GM18951 (cell line): ENCODE measurements at regions not wholly inside any gene's neighbourhood (a gene's known extent, or its start where the extent isn't known, plus 50 kb on each side); places are given as distances from the start of the nearest gene placed in this dataset.

Experiments used
- POLR2A ChIP-seq: IDR thresholded peaks from 4 replicates; pipeline ENCODE4 v1.6.1; 2011; ENCODE audit warnings: mild to moderate bottlenecking; ENCODE audit not compliant: insufficient read length, insufficient read depth; ENCODE audit errors: extremely low read depth
- in situ Hi-C: fragments of 300-500 bp; cut with MboI; formaldehyde crosslinking; loops from one replicate; pipeline ENCODE4 v1.12.0; 2022; ENCODE audit warnings: low sequenced_read_pairs, mixed read lengths, inconsistent platforms; ENCODE audit not compliant: unreplicated experiment

GRCh38 chr3:102673271-102674115 lies 238.7 kb downstream of the ZPLD1 start:
- in situ Hi-C loops, result no loop called here
- TF ChIP-seq POLR2A, result no peak

DNA sequence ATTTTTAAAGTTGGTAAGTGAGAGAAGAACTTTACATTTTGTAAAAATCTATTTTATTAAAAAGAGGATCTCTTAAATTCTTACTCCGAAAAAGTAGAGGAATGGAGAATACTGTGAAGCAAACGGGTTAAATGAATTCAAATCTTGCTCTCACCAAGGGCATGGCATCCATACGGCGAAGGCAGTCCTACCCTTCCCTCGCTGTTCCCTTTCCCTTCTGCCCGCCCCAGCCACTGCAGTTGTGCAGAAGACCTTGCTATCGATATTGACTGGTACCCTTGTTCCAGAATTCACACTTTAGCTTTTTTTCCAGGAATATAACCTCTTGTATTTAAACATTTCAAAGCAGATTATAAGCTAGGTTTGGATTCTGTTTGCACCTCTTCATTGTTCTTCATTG lies 239.5 kb downstream of the ZPLD1 start:
- no peak for TF ChIP-seq POLR2A
- in situ Hi-C loops, result no loop called here

DNA sequence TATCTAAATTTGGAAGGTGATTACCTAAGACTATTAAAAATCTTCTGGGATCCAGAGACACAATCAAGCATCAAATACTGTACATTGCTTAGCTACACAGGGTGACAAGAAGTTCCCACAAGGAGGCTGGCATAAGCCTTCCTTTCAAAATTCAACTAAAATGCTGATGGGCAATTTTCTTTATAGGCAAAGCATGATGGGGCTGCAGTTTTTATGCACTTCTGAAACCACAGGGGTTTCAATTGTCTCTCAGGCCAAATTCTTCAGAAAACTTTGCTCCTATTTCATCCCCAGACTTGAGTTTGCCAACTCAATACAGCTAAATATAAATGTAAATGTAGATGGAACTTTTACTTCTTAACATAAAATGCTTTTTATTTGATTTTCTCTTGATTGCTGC lies 241.6 kb downstream of the ZPLD1 start:
- no peak for TF ChIP-seq POLR2A
- in situ Hi-C loops, result no loop called here

DNA sequence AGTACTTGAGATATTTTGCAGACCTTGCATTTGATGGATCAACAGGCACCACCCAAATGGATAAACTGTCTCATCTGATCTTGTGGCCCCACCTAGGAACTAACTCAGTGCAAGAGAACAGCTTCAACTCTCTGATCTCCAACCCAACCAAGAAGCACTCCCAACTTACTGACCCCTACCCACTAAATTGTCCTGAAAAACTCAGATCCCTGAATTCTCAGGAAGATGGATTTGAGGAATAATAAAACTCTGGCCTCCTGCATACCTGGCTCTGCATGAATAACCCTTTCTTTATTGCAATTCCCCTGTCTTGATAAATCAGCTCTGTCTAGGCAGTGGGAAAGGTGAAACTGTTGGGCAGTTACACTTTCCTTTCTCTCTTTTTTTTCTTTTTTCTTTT lies 247.9 kb downstream of the ZPLD1 start:
- no peak for TF ChIP-seq POLR2A
- in situ Hi-C loops, result no loop called here

- TF ChIP-seq POLR2A, result no peak
- in situ Hi-C loops, result no loop called here
These were observed 252.0 kb downstream of the ZPLD1 start for GRCh38 chr3:102686792-102687191.

DNA sequence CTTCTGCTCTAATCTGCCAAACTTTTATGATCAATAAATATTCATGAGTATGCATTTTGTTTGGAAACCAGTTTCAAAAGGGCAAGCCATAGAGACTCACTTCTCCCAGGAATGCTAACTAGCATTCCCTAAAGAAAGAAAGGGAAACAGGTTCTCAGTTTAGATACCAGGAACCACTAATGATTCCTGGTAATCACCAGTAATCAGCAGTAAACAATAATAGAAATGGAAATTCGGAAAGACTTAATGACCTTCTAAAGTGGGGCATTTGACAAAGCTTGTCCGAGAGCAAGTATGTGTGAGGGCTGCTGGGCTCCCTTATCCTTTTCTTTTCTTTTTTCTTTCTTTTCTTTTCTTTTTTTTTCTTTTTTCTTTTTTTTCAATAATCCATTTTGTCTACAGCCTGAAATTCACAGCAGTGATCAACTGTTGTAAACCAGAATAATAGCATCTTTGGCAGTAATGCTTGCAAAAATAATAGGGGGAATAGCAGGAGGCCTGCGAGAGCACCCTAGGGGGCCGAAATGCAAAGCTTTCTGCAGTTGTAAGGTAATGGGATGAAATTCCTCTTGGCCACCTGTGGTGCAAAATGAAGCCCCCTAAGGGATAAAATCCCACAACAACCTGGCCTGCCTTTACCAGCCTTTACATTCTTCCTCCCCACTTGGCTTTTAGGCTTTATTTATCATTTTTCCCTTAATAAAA lies 253.2 kb downstream of the ZPLD1 start:
- TF ChIP-seq POLR2A, result no peak
- in situ Hi-C loops, result no loop called here

- in situ Hi-C loops, result no loop called here
- TF ChIP-seq POLR2A, result no peak
These were observed 253.7 kb downstream of the ZPLD1 start for GRCh38 chr3:102688556-102688930.

DNA sequence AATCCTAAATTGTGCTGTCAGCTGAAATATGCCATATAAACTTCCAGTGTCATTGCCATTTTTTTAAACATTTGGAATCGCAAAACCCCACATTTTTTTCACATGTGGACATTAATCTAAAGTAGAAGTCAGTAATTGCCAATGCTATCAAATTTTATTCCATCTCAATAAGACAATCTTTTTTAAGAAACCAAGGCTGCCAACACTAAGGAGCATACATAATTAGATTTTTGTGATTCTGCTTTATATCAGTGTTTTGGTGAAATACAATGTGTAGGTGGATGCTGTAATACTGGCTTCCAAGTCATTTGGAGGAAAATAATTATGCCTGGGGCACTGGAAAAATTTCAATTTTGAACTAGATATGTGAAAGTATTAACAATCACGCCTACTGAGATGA lies 256.7 kb downstream of the ZPLD1 start:
- TF ChIP-seq POLR2A, result no peak
- in situ Hi-C loops, result no loop called here

GRCh38 chr3:102699104-102699818 lies 264.4 kb downstream of the ZPLD1 start:
- no peak for TF ChIP-seq POLR2A
- in situ Hi-C loops, result no loop called here

DNA sequence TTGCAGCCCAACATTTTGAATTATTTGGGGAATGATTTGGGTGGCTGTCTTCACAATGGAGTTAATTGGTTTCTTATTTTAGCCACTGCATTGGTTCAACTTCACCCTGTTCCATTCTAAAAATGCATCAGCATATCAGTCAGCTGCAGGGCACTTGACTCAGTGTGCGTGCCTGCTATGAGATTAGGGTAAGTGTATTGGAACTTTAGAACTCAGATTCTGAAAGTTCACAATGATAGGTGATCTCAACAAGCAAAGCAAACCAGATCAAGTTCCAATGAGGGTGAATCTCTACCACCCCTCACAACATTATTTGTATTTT lies 265.0 kb downstream of the ZPLD1 start:
- in situ Hi-C loops, result loop anchor here (25.0 kb wide), 1 partner anchor 938 kb away; no protein-coding TSS in a partner anchor
- TF ChIP-seq POLR2A, result no peak

DNA sequence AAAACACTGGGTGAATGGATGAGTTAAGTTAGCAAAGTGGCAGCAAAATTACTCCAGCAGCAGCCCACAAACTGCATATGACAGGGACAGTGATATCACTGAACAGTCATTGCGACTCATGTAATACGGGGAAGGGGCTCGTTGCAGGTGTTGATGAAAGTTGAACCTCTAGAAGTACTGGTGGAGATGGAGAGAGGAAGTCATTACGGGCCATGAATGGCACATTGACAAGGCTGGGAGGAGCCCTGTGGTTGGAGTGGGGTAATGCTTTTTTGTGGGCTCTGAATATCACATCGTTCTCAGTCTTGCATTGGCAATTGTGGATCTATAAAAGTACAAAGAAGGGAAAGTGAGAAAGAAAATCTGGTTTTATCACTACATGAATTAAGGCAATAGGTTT lies 278.1 kb downstream of the ZPLD1 start:
- in situ Hi-C loops, result loop anchor here (25.0 kb wide), 1 partner anchor 924 kb away; no protein-coding TSS in a partner anchor
- TF ChIP-seq POLR2A, result no peak

GRCh38 chr3:102714567-102714966 lies 279.8 kb downstream of the ZPLD1 start:
- in situ Hi-C loops, result loop anchor here (25.0 kb wide), 1 partner anchor 923 kb away; no protein-coding TSS in a partner anchor
- no peak for TF ChIP-seq POLR2A

- in situ Hi-C loops, result loop anchor here (25.0 kb wide), 1 partner anchor 922 kb away; no protein-coding TSS in a partner anchor
- no peak for TF ChIP-seq POLR2A
These were observed 280.3 kb downstream of the ZPLD1 start for GRCh38 chr3:102715030-102715697.

DNA sequence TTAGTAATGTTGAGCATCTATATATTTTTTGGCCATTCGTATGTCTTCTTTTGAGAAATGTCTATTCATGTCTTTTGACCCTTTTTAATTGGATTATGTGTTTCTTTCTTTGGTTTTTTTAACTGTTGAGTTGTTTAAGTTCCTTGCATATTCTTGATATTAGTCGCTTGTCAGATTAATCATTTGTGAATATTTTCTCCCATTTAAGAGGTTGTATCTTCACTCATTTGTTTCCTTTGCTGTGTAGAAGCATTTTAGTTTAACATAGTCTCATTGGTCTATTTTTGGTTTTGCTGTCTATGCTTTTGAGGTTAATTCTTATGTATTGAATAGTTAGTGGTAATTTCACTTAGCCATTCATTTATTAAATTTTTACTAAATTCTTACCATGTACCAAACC lies 283.8 kb downstream of the ZPLD1 start:
- no peak for TF ChIP-seq POLR2A
- in situ Hi-C loops, result loop anchor here (25.0 kb wide), 1 partner anchor 919 kb away; no protein-coding TSS in a partner anchor
